SK-N-SH (cell line): ENCODE measurements at regions not wholly inside any gene's neighbourhood (a gene's known extent, or its start where the extent isn't known, plus 50 kb on each side); places are given as distances from the start of the nearest gene placed in this dataset.

ENCODE experiments used
- CTCF ChIA-PET: fragments of 300-600, 350-600 bp; formaldehyde crosslinking; extraction: SDS; loops from one replicate; lab custom pipeline; 2021; lab: Yijun Ruan, JAX
- POLR2A ChIA-PET: fragments of 350-600 bp; sonication (Branson Sonifier 250); formaldehyde crosslinking; extraction: SDS; loops from one replicate; lab custom pipeline; 2020; ENCODE audit warnings: antibody characterized with exemption, inconsistent platforms; lab: Yijun Ruan, JAX
- DNase-seq: peaks from one replicate; pipeline ENCODE4 v3.0.0; 2012
- H2AFZ ChIP-seq: fragments of 200-600 bp; sonication (generic); 2 replicates; pipeline ENCODE4 v1.8.1; 2016; ENCODE audit warnings: antibody characterized with exemption, mild to moderate bottlenecking, low read depth
- H3F3A ChIP-seq: fragments of 200-600 bp; sonication (generic); replicated peaks from 2 replicates; pipeline ENCODE3; 2016; ENCODE audit warnings: antibody characterized with exemption, mild to moderate bottlenecking; ENCODE audit not compliant: insufficient read depth
- H3K27ac ChIP-seq, 2 experiments: fragments of 200-500 bp in 1 of 2; fragments of 200-600 bp in 1 of 2; sonication (Bioruptor generic) in 1 of 2; sonication (generic), shearing (Covaris generic) in 1 of 2; 2 replicates each; pipeline versions ENCODE4 v1.5.1 to v1.6.1; 2014 to 2016; ENCODE audit warnings: low read depth in 2 of 2, inconsistent platforms in 1 of 2, low read length in 1 of 2, mild to moderate bottlenecking in 1 of 2, mixed read lengths in 1 of 2
- H3K27me3 ChIP-seq: fragments of 200-600 bp; sonication (generic), shearing (Covaris generic); 2 replicates; pipeline ENCODE4 v1.6.1; 2016; ENCODE audit warnings: mixed run types; ENCODE audit not compliant: insufficient read depth
- H3K36me3 ChIP-seq, 2 experiments: fragments of 200-500 bp in 1 of 2; fragments of 200-600 bp in 1 of 2; sonication (Bioruptor generic) in 1 of 2; sonication (generic) in 1 of 2; replicated peaks in 1 of 2; 2 replicates each; pipeline versions ENCODE3 to v1.5.1; 2014 to 2016; ENCODE audit warnings: low read length in 1 of 2, mild to moderate bottlenecking in 1 of 2; ENCODE audit not compliant: insufficient read depth in 2 of 2, control insufficient read depth in 1 of 2
- H3K4me1 ChIP-seq, 2 experiments: fragments of 200-500 bp in 1 of 2; fragments of 200-600 bp in 1 of 2; sonication (Bioruptor generic) in 1 of 2; sonication (generic), shearing (Covaris generic) in 1 of 2; 2 replicates each; pipeline versions ENCODE4 v1.5.1 to v1.6.1; 2014 to 2016; ENCODE audit warnings: low read depth in 1 of 2, low read length in 1 of 2, mixed run types in 1 of 2; ENCODE audit not compliant: insufficient read depth in 2 of 2, control insufficient read depth in 1 of 2
- H3K4me2 ChIP-seq: fragments of 200-600 bp; sonication (generic), shearing (Covaris generic); 2 replicates; pipeline ENCODE4 v1.6.1; 2017; ENCODE audit warnings: mixed run types
- H3K4me3 ChIP-seq, 2 experiments: fragments of 200-500 bp in 1 of 2; fragments of 200-600 bp in 1 of 2; sonication (Bioruptor generic) in 1 of 2; sonication (generic), shearing (Covaris generic) in 1 of 2; 2 replicates each; pipeline versions ENCODE4 v1.5.1 to v1.8.1; 2014 to 2016; ENCODE audit warnings: low read depth in 2 of 2, inconsistent platforms in 1 of 2, low read length in 1 of 2, mild to moderate bottlenecking in 1 of 2, mixed read lengths in 1 of 2, moderate library complexity in 1 of 2
- H3K79me2 ChIP-seq: fragments of 200-600 bp; sonication (generic); 2 replicates; pipeline ENCODE4 v1.8.1; 2017; ENCODE audit warnings: mild to moderate bottlenecking; ENCODE audit not compliant: insufficient read depth
- H3K9ac ChIP-seq: fragments of 200-600 bp; sonication (generic); 2 replicates; pipeline ENCODE4 v1.6.1; 2017; ENCODE audit warnings: mixed run types
- H3K9me2 ChIP-seq: fragments of 200-600 bp; sonication (generic); 2 replicates; pipeline ENCODE4 v1.6.1; 2017; ENCODE audit warnings: mixed run types
- H3K9me3 ChIP-seq: fragments of 200-600 bp; sonication (generic); 2 replicates; pipeline ENCODE4 v1.6.1; 2017; ENCODE audit warnings: mixed run types, mild to moderate bottlenecking, moderate library complexity
- H4K20me1 ChIP-seq: fragments of 200-600 bp; sonication (generic); 2 replicates; pipeline ENCODE4 v1.6.1; 2017; ENCODE audit warnings: mild to moderate bottlenecking, mixed run types; ENCODE audit not compliant: insufficient read depth
- EP300 ChIP-seq, 2 experiments: IDR thresholded peaks; 2 replicates each; pipeline versions ENCODE4 v1.4.0 to v1.6.1; 2012; ENCODE audit warnings: borderline replicate concordance in 1 of 2, low read depth in 1 of 2, low read length in 1 of 2
- EZH2phosphoT487 ChIP-seq: fragments of 200-600 bp; sonication (generic); IDR thresholded peaks from 2 replicates; pipeline ENCODE4 v1.6.1; 2017; ENCODE audit warnings: low read depth, mixed run types, mild to moderate bottlenecking, antibody characterized with exemption, moderate library complexity, borderline replicate concordance
- FOSL2 ChIP-seq: IDR thresholded peaks from 2 replicates; pipeline ENCODE4 v1.4.0; 2012; ENCODE audit warnings: low read depth, mild to moderate bottlenecking, moderate library complexity, borderline replicate concordance
- FOXM1 ChIP-seq: IDR thresholded peaks from 2 replicates; pipeline ENCODE4 v1.4.0; 2012; ENCODE audit warnings: low read depth, mild to moderate bottlenecking
- JUND ChIP-seq: IDR thresholded peaks from 2 replicates; pipeline ENCODE4 v1.4.0; 2012
- MXI1 ChIP-seq: IDR thresholded peaks from 2 replicates; pipeline ENCODE4 v1.6.1; 2012; ENCODE audit warnings: mild to moderate bottlenecking, low read depth, low read length, improper control_type of control experiment
- POLR2AphosphoS5 ChIP-seq: IDR thresholded peaks from 2 replicates; pipeline ENCODE4 v1.6.1; 2012; ENCODE audit warnings: low read depth, low read length
- RCOR1 ChIP-seq: fragments of 150-350 bp; IDR thresholded peaks from 2 replicates; pipeline ENCODE4 v1.6.1; 2017; ENCODE audit warnings: antibody characterized with exemption, low read length
- REST ChIP-seq: IDR thresholded peaks from 2 replicates; pipeline ENCODE4 v1.6.1; 2012; ENCODE audit warnings: mild to moderate bottlenecking, low read depth, low read length, moderate library complexity
- SMC3 ChIP-seq: IDR thresholded peaks from 2 replicates; pipeline ENCODE4 v1.6.1; 2012; ENCODE audit warnings: low read depth, low read length, improper control_type of control experiment
- USF2 ChIP-seq: fragments of 150-350 bp; IDR thresholded peaks from 2 replicates; pipeline ENCODE4 v1.6.1; 2017; ENCODE audit warnings: antibody characterized with exemption, low read length, low read depth, borderline replicate concordance
- YY1 ChIP-seq: IDR thresholded peaks from 2 replicates; pipeline ENCODE4 v1.4.0; 2012; ENCODE audit warnings: low read depth, mild to moderate bottlenecking
- WGBS: methylation state at CpG from one replicate; pipeline ENCODE4 v1.1.6; 2017; ENCODE audit warnings: low lambda C conversion rate; 5-methylcytosine and 5-hydroxymethylcytosine counted together
- TF ChIP-seq, protein P1 (sequence below): IDR thresholded peaks from 2 replicates; pipeline ENCODE4; 2012
- TF ChIP-seq, protein P2 (sequence below): fragments of 200-600 bp; sonication (generic); IDR thresholded peaks from 2 replicates; pipeline ENCODE4 v1.6.1; 2017; ENCODE audit warnings: antibody characterized with exemption, mild to moderate bottlenecking, moderate library complexity

- TF ChIP-seq USF2 (no peak), EP300 (IDR thresholded peaks at IDR 0.05; ENCODE audit: borderline replicate concordance in 1 of 2, low read depth in 1 of 2, low read length in 1 of 2) (no peak), MXI1 (no peak), YY1 (no peak), FOSL2 (no peak)
- TF ChIP-seq, protein P1, sequence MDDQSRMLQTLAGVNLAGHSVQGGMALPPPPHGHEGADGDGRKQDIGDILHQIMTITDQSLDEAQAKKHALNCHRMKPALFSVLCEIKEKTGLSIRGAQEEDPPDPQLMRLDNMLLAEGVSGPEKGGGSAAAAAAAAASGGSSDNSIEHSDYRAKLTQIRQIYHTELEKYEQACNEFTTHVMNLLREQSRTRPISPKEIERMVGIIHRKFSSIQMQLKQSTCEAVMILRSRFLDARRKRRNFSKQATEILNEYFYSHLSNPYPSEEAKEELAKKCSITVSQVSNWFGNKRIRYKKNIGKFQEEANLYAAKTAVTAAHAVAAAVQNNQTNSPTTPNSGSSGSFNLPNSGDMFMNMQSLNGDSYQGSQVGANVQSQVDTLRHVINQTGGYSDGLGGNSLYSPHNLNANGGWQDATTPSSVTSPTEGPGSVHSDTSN: no peak
Observed at GRCh38 chr10:10796774-10797415, 220.8 kb upstream of the CELF2 start (continued).

GRCh38 chr10:10797513-10797912 is 220.2 kb upstream of the CELF2 start:
- Histone ChIP-seq H3K9me2 (no peaks in the 10 kb centered on the region), H3K27ac (no peak overlapping the region), H3K79me2 (no peaks in the 10 kb centered on the region), H2AFZ (no peak overlapping the region), H3F3A (no peaks in the 10 kb centered on the region), H3K27me3 (no peaks in the 10 kb centered on the region), H3K4me2 (no peak overlapping the region), H3K36me3 (no peaks in the 10 kb centered on the region), H3K9me3 (no peaks in the 10 kb centered on the region), H3K9ac (no peak overlapping the region), H4K20me1 (no peaks in the 10 kb centered on the region), H3K4me3 (no peak overlapping the region), H3K4me1 (no peaks in the 10 kb centered on the region)
- POLR2A ChIA-PET: no interaction called here
- 77% methylated on average over 8 of the region's 8 CpGs for WGBS
- CTCF ChIA-PET: interaction anchor here (0.6 kb wide), 1 partner anchor 66 kb away, joined by 3 read pairs; no protein-coding TSS in a partner anchor
- DNase-seq: no peak
- no peak for TF ChIP-seq POLR2AphosphoS5
- TF ChIP-seq USF2: no peak

- Histone ChIP-seq H3K79me2 (no peaks in the 10 kb centered on the region), H4K20me1 (no peaks in the 10 kb centered on the region), H3K9me2 (no peaks in the 10 kb centered on the region), H3K4me3 (no peak overlapping the region), H3F3A (no peaks in the 10 kb centered on the region), H3K4me1 (no peaks in the 10 kb centered on the region), H3K9me3 (no peaks in the 10 kb centered on the region), H3K9ac (no peak overlapping the region), H3K27me3 (no peaks in the 10 kb centered on the region), H2AFZ (no peak overlapping the region), H3K27ac (no peak overlapping the region), H3K4me2 (no peak overlapping the region), H3K36me3 (no peaks in the 10 kb centered on the region)
- POLR2A ChIA-PET: no interaction called here
- CTCF ChIA-PET: no interaction called here
- no peak for DNase-seq
- WGBS: 67% methylated on average over 20 of the region's 20 CpGs
- TF ChIP-seq POLR2AphosphoS5 (no peak), FOXM1 (no peak), SMC3 (no peak), EZH2phosphoT487 (no peak), FOSL2 (no peak), EP300 (IDR thresholded peaks at IDR 0.05; ENCODE audit: borderline replicate concordance in 1 of 2, low read depth in 1 of 2, low read length in 1 of 2) (no peak), RCOR1 (no peak), REST (no peak), JUND (no peak)
- TF ChIP-seq, protein P2, sequence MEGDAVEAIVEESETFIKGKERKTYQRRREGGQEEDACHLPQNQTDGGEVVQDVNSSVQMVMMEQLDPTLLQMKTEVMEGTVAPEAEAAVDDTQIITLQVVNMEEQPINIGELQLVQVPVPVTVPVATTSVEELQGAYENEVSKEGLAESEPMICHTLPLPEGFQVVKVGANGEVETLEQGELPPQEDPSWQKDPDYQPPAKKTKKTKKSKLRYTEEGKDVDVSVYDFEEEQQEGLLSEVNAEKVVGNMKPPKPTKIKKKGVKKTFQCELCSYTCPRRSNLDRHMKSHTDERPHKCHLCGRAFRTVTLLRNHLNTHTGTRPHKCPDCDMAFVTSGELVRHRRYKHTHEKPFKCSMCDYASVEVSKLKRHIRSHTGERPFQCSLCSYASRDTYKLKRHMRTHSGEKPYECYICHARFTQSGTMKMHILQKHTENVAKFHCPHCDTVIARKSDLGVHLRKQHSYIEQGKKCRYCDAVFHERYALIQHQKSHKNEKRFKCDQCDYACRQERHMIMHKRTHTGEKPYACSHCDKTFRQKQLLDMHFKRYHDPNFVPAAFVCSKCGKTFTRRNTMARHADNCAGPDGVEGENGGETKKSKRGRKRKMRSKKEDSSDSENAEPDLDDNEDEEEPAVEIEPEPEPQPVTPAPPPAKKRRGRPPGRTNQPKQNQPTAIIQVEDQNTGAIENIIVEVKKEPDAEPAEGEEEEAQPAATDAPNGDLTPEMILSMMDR: no peak
Observed at GRCh38 chr10:10798102-10798863, 219.4 kb upstream of the CELF2 start.
